H1 (cell line): ENCODE measurements at regions not wholly inside any gene's neighbourhood (a gene's known extent, or its start where the extent isn't known, plus 50 kb on each side); places are given as distances from the start of the nearest gene placed in this dataset.

Experiments used
- CTCF ChIA-PET: fragments of 300-600 bp; sonication (Branson Sonifier 250); formaldehyde crosslinking; loops from one replicate; lab custom pipeline; 2021; ENCODE audit not compliant: partially characterized antibody; lab: Charles Lee
- POLR2A ChIA-PET: fragments of 300-600 bp; sonication (Branson Sonifier 250); formaldehyde crosslinking; loops from one replicate; lab custom pipeline; 2021; ENCODE audit warnings: inconsistent platforms; ENCODE audit not compliant: partially characterized antibody; lab: Charles Lee
- DNase-seq, 2 experiments: peaks; one replicate each; pipeline versions ENCODE4 v3.0.0 to v3.0.0-alpha.2; 2010 to 2022; ENCODE audit warnings: low spot score in 2 of 2, low read depth in 1 of 2, mixed read lengths in 1 of 2
- FAIRE-seq: peaks from 2 replicates; lab custom pipeline; 2011; peaks lifted over from hg19 to GRCh38; lab: Jason Lieb, UNC
- H2AFZ ChIP-seq: 2 replicates; pipeline ENCODE4 v1.8.1; 2012; ENCODE audit warnings: low read length, inconsistent platforms
- H2AK5ac ChIP-seq: 2 replicates; pipeline ENCODE4 v1.6.1; 2013; ENCODE audit warnings: low read depth, low read length
- H2BK120ac ChIP-seq: replicated peaks from 2 replicates; pipeline ENCODE3; 2013; ENCODE audit warnings: low read depth, low read length, inconsistent platforms
- H2BK12ac ChIP-seq: 2 replicates; pipeline ENCODE4 v1.6.1; 2013; ENCODE audit warnings: low read depth, low read length
- H2BK15ac ChIP-seq: 2 replicates; pipeline ENCODE4 v1.6.1; 2013; ENCODE audit warnings: low read length
- H2BK20ac ChIP-seq: 2 replicates; pipeline ENCODE4 v1.6.1; 2013; ENCODE audit warnings: low read length
- H2BK5ac ChIP-seq: 2 replicates; pipeline ENCODE4 v1.6.1; 2013; ENCODE audit warnings: low read depth, low read length
- H3K14ac ChIP-seq: 2 replicates; pipeline ENCODE4 v1.6.1; 2013; ENCODE audit warnings: inconsistent platforms; ENCODE audit not compliant: insufficient read length
- H3K18ac ChIP-seq: 2 replicates; pipeline ENCODE4 v1.6.1; 2013; ENCODE audit warnings: low read length; ENCODE audit errors: extremely low read depth
- H3K23ac ChIP-seq: 2 replicates; pipeline ENCODE4 v1.6.1; 2013; ENCODE audit warnings: inconsistent platforms; ENCODE audit not compliant: insufficient read length
- H3K23me2 ChIP-seq: 2 replicates; pipeline ENCODE4 v1.6.1; 2013; ENCODE audit warnings: low read depth, low read length
- H3K27ac ChIP-seq: 2 replicates; pipeline ENCODE4 v1.6.1; 2011; ENCODE audit warnings: low read depth, low read length, inconsistent platforms
- H3K27me3 ChIP-seq, 4 experiments: replicated peaks in 1 of 4; 1 replicate in 1 of 4; 2 replicates in 3 of 4; pipeline versions ENCODE4 v1.6.1 to v1.8.1; 2011 to 2013; ENCODE audit warnings: low read length in 3 of 4, mild to moderate bottlenecking in 3 of 4, inconsistent platforms in 2 of 4, mixed read lengths in 2 of 4, moderate library complexity in 1 of 4; ENCODE audit not compliant: control insufficient read depth in 3 of 4, insufficient read depth in 3 of 4; ENCODE audit errors: extremely low read depth in 1 of 4
- H3K36me3 ChIP-seq, 4 experiments: 2 replicates each; pipeline versions ENCODE4 v1.6.1 to v1.8.1; 2011 to 2013; ENCODE audit warnings: mild to moderate bottlenecking in 4 of 4, low read length in 3 of 4, moderate library complexity in 2 of 4, control low read depth in 1 of 4, inconsistent platforms in 1 of 4; ENCODE audit not compliant: insufficient read depth in 4 of 4, control insufficient read depth in 2 of 4
- H3K4ac ChIP-seq: replicated peaks from 2 replicates; pipeline ENCODE3; 2013; ENCODE audit warnings: low read length, low read depth, mixed read lengths, inconsistent platforms; ENCODE audit not compliant: insufficient read length
- H3K4me1 ChIP-seq, 4 experiments: replicated peaks in 1 of 4; 1 replicate in 1 of 4; 2 replicates in 3 of 4; pipeline versions ENCODE4 v1.6.1 to v1.8.1; 2011 to 2013; ENCODE audit warnings: low read length in 3 of 4, inconsistent platforms in 2 of 4, mixed read lengths in 1 of 4; ENCODE audit not compliant: insufficient read depth in 4 of 4, control insufficient read depth in 3 of 4
- H3K4me2 ChIP-seq, 2 experiments: 2 replicates each; pipeline versions ENCODE4 v1.6.1 to v1.8.1; 2011 to 2013; ENCODE audit warnings: low read depth in 2 of 2, low read length in 2 of 2, control low read depth in 1 of 2, inconsistent platforms in 1 of 2, mild to moderate bottlenecking in 1 of 2; ENCODE audit not compliant: insufficient read depth in 1 of 2
- H3K4me3 ChIP-seq, 4 experiments: fragments of 200-600, 300-600 bp in 1 of 4; sonication (generic), shearing (Covaris generic), sonication (Bioruptor Twin) in 1 of 4; 2 replicates each; pipeline versions ENCODE4 v1.5.1 to v1.8.1; 2011 to 2016; ENCODE audit warnings: low read length in 4 of 4, low read depth in 3 of 4, control low read depth in 2 of 4, inconsistent platforms in 2 of 4, mild to moderate bottlenecking in 2 of 4, mixed read lengths in 1 of 4, moderate library complexity in 1 of 4; ENCODE audit not compliant: insufficient read depth in 2 of 4; ENCODE audit errors: extremely low read depth in 1 of 4
- H3K56ac ChIP-seq: replicated peaks from 2 replicates; pipeline ENCODE3; 2013; ENCODE audit warnings: low read depth, mild to moderate bottlenecking, mixed read lengths, low read length, inconsistent platforms; ENCODE audit not compliant: insufficient read length
- H3K79me1 ChIP-seq: 2 replicates; pipeline ENCODE4 v1.6.1; 2013; ENCODE audit warnings: low read depth, low read length, control low read depth
- H3K79me2 ChIP-seq, 2 experiments: 2 replicates each; pipeline versions ENCODE4 v1.6.1 to v1.8.1; 2012 to 2013; ENCODE audit warnings: low read length in 2 of 2, mild to moderate bottlenecking in 2 of 2, inconsistent platforms in 1 of 2; ENCODE audit not compliant: insufficient read depth in 2 of 2, control insufficient read depth in 1 of 2
- H3K9ac ChIP-seq, 4 experiments: replicated peaks in 1 of 4; 1 replicate in 1 of 4; 2 replicates in 3 of 4; pipeline versions ENCODE4 v1.6.1 to v1.8.1; 2011 to 2013; ENCODE audit warnings: low read depth in 3 of 4, low read length in 3 of 4, control low read depth in 2 of 4, mild to moderate bottlenecking in 2 of 4, moderate library complexity in 2 of 4, inconsistent platforms in 1 of 4; ENCODE audit errors: extremely low read depth in 1 of 4
- H3K9me3 ChIP-seq, 2 experiments: 2 replicates each; pipeline versions ENCODE4 v1.6.1 to v1.8.1; 2012 to 2013; ENCODE audit warnings: mild to moderate bottlenecking in 2 of 2, moderate library complexity in 2 of 2, control low read depth in 1 of 2, inconsistent platforms in 1 of 2, low read depth in 1 of 2, low read length in 1 of 2, mixed read lengths in 1 of 2; ENCODE audit not compliant: insufficient read depth in 2 of 2
- H4K20me1 ChIP-seq, 2 experiments: replicated peaks in 1 of 2; 2 replicates each; pipeline versions ENCODE3 to v1.8.1; 2011 to 2013; ENCODE audit warnings: inconsistent platforms in 2 of 2, low read length in 2 of 2, mild to moderate bottlenecking in 1 of 2; ENCODE audit not compliant: insufficient read depth in 2 of 2, control insufficient read depth in 1 of 2
- H4K5ac ChIP-seq: 2 replicates; pipeline ENCODE4 v1.6.1; 2013; ENCODE audit warnings: low read length, low read depth, mixed read lengths, inconsistent platforms; ENCODE audit not compliant: insufficient read length
- H4K8ac ChIP-seq: 2 replicates; pipeline ENCODE4 v1.8.0; 2013; ENCODE audit warnings: mild to moderate bottlenecking, moderate library complexity, low read length, inconsistent platforms; ENCODE audit not compliant: insufficient read depth; ENCODE audit errors: extremely low read depth
- H4K91ac ChIP-seq: replicated peaks from 2 replicates; pipeline ENCODE3; 2013; ENCODE audit warnings: low read length, mixed read lengths, inconsistent platforms; ENCODE audit not compliant: insufficient read length
- BRCA1 ChIP-seq: IDR thresholded peaks from 2 replicates; pipeline ENCODE4 v1.6.1; 2012; ENCODE audit warnings: low read depth, low read length, improper control_type of control experiment
- CBX5 ChIP-seq: fragments of 300-800, 300-1000 bp; sonication (generic); IDR thresholded peaks from 2 replicates; pipeline ENCODE4 v1.7.1; 2016; ENCODE audit warnings: antibody characterized with exemption, low read length, low read depth
- EGR1 ChIP-seq: IDR thresholded peaks from 2 replicates; pipeline ENCODE4 v1.6.1; 2011; ENCODE audit warnings: low read depth, low read length, borderline replicate concordance
- EZH2 ChIP-seq: fragments of 200-600 bp; sonication (generic); IDR thresholded peaks from 2 replicates; pipeline ENCODE4 v1.7.1; 2012; ENCODE audit warnings: low read depth, mild to moderate bottlenecking, moderate library complexity, low read length, inconsistent platforms; ENCODE audit not compliant: severe bottlenecking
- FOSL1 ChIP-seq: IDR thresholded peaks from 2 replicates; pipeline ENCODE4 v1.6.1; 2011; ENCODE audit warnings: mild to moderate bottlenecking, low read depth, low read length, moderate library complexity; ENCODE audit not compliant: insufficient read depth
- KDM1A ChIP-seq: fragments of 200-600, 300-600 bp; sonication (generic); IDR thresholded peaks from 2 replicates; pipeline ENCODE4 v1.7.1; 2016; ENCODE audit warnings: mild to moderate bottlenecking, low read length, borderline replicate concordance
- NRF1 ChIP-seq: IDR thresholded peaks from 2 replicates; pipeline ENCODE4 v1.6.1; 2011; ENCODE audit warnings: mild to moderate bottlenecking, low read depth, low read length, improper control_type of control experiment
- SIX5 ChIP-seq: IDR thresholded peaks from 2 replicates; pipeline ENCODE4 v1.6.1; 2011; ENCODE audit warnings: mild to moderate bottlenecking, low read depth, low read length
- SRF ChIP-seq: IDR thresholded peaks from 2 replicates; pipeline ENCODE4 v1.6.1; 2011; ENCODE audit warnings: mild to moderate bottlenecking, low read depth, low read length, moderate library complexity
- SUZ12 ChIP-seq: fragments of 200-600 bp; sonication (generic); IDR thresholded peaks from 2 replicates; pipeline ENCODE4 v1.6.1; 2012; ENCODE audit warnings: mild to moderate bottlenecking, inconsistent platforms, low read length, moderate library complexity, mixed read lengths
- TAF1 ChIP-seq: IDR thresholded peaks from 2 replicates; pipeline ENCODE4 v1.6.1; 2011; ENCODE audit warnings: mild to moderate bottlenecking, low read depth, low read length
- WGBS, 2 experiments: shearing (Covaris generic) in 1 of 2; methylation state at CpG; one replicate each; pipeline versions ENCODE4 v1.1.6 to v1.1.7; 2013 to 2015; ENCODE audit warnings: low lambda C conversion rate in 2 of 2, mixed read lengths in 2 of 2, inconsistent platforms in 1 of 2, low coverage in 1 of 2, missing lambda C conversion rate in 1 of 2; ENCODE audit not compliant: insufficient replicate concordance in 2 of 2, insufficient coverage in 1 of 2, insufficient read length in 1 of 2; ENCODE audit errors: extremely low coverage in 1 of 2, missing lambda C conversion rate in 1 of 2; 5-methylcytosine and 5-hydroxymethylcytosine counted together
- TF ChIP-seq, protein P1 (sequence below): IDR thresholded peaks from 2 replicates; pipeline ENCODE4 v1.6.1; 2011; ENCODE audit warnings: low read length, improper control_type of control experiment

DNA sequence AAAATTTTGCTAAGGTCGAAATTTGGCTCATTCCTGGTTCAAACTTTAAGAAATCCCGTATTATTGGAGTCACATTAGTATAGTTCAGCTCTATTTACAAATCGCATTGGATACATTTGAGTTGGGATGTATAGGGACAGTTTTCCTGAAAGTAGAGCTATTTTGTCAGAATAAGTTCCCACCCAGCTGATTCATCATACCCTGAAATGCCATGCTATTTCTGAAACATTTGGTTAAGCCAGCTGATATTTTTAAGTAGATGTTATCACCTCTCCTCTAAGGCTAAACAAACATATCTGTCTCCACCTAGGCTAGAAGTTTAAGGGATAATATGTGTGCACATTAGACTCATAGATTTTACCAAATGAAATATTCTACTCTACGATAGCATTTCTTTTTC is 226.2 kb upstream of the ARGLU1 start:
- Histone ChIP-seq H3K36me3 (no peaks in the 10 kb centered on the region), H3K56ac (no peak overlapping the region), H3K79me1 (no peaks in the 10 kb centered on the region), H4K5ac (no peak overlapping the region), H3K4me1 (peaks cover 7 to 15% (median 9%) of the 10 kb centered on the region in 4 experiments), H2AK5ac (no peak overlapping the region), H2BK12ac (no peak overlapping the region), H4K91ac (no peak overlapping the region), H3K9me3 (no peaks in the 10 kb centered on the region), H3K23me2 (0 out of 2 replicates have a peak, but pooled peaks cover 2% of the 10 kb centered on the region), H3K14ac (no peak overlapping the region), H3K18ac (no peak overlapping the region), H3K4ac (no peak overlapping the region), H2BK15ac (no peak overlapping the region), H3K4me2 (no peak overlapping the region), H2BK5ac (no peak overlapping the region), H3K23ac (no peak overlapping the region), H3K4me3 (no peak overlapping the region), H3K9ac (no peak overlapping the region), H3K79me2 (no peaks in the 10 kb centered on the region), H3K27me3 (peaks cover 0 to 11% (median 8%) of the 10 kb centered on the region in 4 experiments; a peak in 3 of 7 replicates), H2BK120ac (no peak overlapping the region), H2AFZ (no peak overlapping the region), H4K8ac (no peak overlapping the region), H3K27ac (no peak overlapping the region), H2BK20ac (no peak overlapping the region), H4K20me1 (no peaks in the 10 kb centered on the region)
- DNase-seq (no peak), FAIRE-seq (no peak)
- CTCF ChIA-PET = interaction anchor here (0.6 kb wide), 1 partner anchor 365 kb away, joined by 3 read pairs; no protein-coding TSS in a partner anchor
- POLR2A ChIA-PET = no interaction called here
- WGBS, 2 experiments = 76% methylated on average over 4 of the region's 4 CpGs; no CpG with 5 or more reads in 1 of the 2 experiments
- TF ChIP-seq KDM1A (no peak), SUZ12 (no peak), BRCA1 (no peak), CBX5 (no peak), EGR1 (no peak), SRF (no peak), SIX5 (no peak), TAF1 (no peak), EZH2 (no peak), NRF1 (no peak), FOSL1 (no peak)
- TF ChIP-seq, protein P1, sequence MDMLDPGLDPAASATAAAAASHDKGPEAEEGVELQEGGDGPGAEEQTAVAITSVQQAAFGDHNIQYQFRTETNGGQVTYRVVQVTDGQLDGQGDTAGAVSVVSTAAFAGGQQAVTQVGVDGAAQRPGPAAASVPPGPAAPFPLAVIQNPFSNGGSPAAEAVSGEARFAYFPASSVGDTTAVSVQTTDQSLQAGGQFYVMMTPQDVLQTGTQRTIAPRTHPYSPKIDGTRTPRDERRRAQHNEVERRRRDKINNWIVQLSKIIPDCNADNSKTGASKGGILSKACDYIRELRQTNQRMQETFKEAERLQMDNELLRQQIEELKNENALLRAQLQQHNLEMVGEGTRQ = no peak
